HS-27A (cell line): ENCODE measurements at regions not wholly inside any gene's neighbourhood (a gene's known extent, or its start where the extent isn't known, plus 50 kb on each side); places are given as distances from the start of the nearest gene placed in this dataset.

Experiments used
- DNase-seq: peaks from one replicate; pipeline ENCODE4 v3.0.0-alpha.2; 2012; ENCODE audit warnings: low read depth, missing footprints

GRCh38 chrX:112901869-112902725 lies 61.5 kb upstream of the AMOT start:
- no peak for DNase-seq

GRCh38 chrX:112896051-112896450 lies 55.4 kb upstream of the AMOT start:
- no peak for DNase-seq
